ENCODE measurements at regions not wholly inside any gene's neighbourhood (a gene's known extent, or its start where the extent isn't known, plus 50 kb on each side); places are given as distances from the start of the nearest gene placed in this dataset.
"Not testable (repeated sequence)": the region's sequence is repeated elsewhere in the genome, so short reads cannot be mapped to it uniquely, and the experiment has no call there.

DNA sequence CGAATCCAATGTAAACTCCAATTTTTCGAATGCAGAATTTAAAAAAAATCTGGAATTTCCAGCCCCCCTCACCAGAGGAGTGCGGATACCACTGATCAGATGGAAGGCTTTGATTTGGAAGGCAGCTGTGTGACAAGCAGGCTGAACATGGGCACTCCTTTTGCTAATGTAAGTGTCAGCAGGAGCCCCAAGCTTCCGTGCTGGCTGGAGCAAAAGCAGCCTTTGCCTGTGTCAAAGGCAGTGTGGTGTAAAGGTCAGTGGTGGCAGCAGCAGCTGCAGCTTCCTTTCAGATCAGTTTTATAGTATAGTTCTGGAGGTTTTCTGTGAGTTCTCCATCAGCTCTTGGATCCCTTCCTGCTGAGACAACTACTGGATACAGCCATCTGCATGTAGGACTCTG, 259.9 kb downstream of the CTH start:
- no peak for DNase-seq (ENCODE audit: low read depth)

- DNase-seq (ENCODE audit: low read depth) = no peak
These were observed 261.4 kb downstream of the CTH start for GRCh38 chr1:70672442-70672888.

- DNase-seq (ENCODE audit: low read depth) = no peak
These were observed 264.0 kb downstream of the CTH start for GRCh38 chr1:70674941-70675685.

DNA sequence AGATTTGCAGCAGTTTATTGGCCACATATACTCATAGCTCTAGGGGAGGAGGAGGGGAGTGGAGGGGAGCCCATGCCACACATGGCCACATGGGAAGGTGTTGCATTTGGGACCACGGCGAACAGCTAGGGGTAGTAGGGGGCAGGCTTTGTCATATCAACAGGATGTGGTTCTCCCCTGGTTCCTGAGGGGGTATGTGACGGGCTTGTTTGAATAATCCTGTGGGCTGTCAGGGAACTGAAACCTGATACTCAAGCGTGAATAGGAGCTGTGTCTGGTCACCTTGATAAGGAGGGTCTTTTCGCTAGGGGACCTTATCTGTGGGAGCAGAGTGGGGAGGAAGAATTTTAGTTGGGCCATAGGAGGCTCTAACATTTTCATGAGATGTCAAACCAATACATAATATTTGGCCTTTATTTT, 264.7 kb downstream of the CTH start:
- DNase-seq (ENCODE audit: low read depth) = no peak

DNA sequence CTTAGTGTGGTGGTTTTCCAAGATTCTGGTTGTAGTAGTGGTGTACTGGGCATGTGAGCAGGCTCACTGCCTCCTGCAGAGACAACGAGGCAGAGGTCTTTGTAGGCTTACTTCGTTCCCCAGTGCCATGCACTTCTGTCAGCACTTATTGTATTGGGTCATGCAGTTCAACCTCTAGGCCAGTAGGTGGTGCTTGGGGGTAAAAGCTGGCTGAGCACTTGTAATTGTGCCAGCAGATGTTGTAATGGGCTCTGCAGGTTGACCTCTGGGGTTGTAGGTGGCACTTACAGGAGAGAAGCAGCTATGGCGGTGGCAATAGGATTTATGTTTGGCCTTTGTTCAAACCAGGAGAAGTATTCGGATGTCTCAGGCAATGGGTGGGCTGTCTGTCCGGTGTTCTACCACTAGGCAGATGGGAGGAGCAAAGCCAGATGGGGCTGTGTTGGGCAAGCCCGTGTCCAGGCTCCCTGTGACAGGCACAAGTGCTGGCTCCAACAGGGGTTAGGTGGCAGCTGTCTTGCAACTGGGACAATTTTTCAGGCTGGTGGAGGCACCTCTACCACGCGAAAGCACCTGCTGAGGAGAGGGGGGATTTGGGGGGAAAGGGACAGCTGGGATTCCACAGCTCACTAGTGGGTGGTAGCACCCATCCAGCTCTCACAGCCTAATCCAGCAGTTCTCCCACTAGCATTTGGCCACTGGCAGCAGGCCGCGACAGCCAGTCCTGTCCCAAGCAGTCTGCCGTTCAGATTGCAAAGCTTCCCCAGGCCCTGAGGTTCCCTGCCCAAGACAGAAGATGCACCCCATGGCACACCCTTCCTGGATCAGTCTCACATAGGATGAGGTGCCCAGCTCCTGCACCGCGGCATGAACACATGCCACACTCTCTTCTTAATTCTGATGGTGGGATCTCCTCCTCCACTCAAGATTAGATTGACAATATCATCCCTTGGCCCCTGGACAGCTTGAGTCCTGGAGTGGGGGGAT, 274.5 kb downstream of the CTH start:
- peak; percentile 61 for DNase-seq (ENCODE audit: low read depth)

DNA sequence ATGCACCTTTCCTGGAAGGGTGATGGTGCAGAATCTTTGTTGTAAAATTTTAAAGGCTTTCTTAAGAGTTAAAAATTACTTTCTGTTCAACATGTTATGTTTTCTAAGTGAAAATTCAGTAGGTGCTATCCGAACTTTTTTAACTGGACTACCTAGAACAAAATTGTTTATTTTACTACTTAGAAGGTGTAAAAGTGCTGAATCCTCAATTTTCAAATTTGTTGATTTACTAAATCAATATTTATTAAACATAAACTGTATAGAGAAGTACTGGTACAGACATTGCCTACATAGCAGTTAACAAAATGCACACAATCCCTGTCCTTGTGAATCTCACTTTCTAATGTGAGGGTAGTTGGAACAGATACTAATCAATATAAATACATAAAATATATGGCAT, 277.5 kb downstream of the CTH start:
- no peak for DNase-seq (ENCODE audit: low read depth)

GRCh38 chr1:70706381-70707037, 295.4 kb downstream of the CTH start:
- DNase-seq (ENCODE audit: low read depth) = no peak

DNA sequence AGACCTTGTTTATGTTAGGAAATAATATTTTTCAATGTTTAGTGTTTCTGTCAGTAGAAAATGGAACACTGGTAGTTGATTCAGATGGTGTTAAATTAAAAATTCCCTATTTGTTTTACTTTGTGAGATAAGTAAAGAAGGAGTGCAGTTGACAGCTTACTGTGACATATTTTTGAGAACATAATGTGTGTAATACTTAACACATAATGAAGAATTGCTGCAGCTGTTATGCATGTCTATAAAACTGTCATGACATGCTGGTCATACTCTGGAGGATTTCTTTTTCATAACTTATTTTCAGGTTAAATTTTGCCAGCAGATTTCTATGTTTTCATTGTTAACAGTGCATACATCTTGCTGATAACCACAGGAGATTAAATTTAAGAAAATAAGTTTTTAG, 296.1 kb downstream of the CTH start:
- DNase-seq (ENCODE audit: low read depth) = no peak

DNA sequence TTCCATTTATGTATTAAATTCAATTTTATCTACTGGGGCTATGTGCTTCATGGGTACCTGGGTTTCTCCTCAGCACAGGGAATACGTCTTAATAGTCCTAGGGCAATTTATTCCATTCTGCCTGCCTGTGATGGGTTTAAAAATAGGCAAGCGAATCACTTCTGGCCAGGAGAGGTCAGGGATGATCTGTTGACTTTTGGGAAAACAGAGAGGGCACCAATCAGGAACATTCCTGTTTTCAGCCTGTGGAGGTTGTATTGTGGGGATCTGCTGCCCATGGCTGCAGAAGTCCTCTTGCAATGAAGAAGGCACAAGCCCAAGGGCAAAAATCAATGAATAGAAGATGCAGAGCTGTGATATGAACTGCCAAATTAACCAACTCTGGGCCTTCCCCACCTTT, 303.1 kb downstream of the CTH start:
- no peak for DNase-seq (ENCODE audit: low read depth)

DNA sequence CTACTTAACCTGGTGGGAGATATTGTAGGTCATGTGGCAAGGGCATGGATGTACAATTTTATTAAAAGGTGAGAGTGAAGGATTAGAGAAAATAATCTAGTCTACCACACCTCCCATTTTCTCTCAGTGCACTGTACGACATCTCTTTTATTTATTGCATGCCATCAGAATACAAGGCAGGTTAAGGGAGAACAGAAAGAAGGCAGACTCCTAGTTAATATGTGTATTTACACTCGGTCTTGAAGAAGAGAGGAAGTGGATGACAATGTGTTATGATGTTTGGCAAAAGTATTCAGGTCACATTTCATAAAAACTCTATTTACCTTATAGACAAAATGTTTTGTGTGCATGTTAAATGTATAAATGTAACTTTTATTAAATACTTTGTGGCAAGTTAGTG, 306.1 kb downstream of the CTH start:
- DNase-seq (ENCODE audit: low read depth) = no peak

DNA sequence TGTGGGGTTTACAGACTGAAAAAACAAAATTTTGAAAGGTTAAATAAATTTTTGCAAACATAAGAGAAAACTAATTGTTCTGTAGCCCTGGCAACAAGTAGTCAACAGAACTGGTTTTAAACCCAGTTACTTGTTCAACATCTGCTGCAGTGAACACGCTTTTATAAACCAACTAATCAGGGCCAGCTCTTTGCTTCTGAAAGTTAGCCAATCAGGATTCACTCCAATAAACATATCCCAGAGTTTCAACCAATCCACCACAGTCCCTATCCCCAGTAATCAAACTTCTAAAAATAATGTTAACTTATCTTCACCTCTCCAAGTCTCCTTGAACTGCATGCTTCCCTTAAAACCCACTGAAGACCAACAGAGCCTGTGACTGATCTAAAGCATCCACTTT, 306.6 kb downstream of the CTH start:
- DNase-seq (ENCODE audit: low read depth) = no peak

- DNase-seq (ENCODE audit: low read depth) = no peak
These were observed 307.1 kb downstream of the CTH start for GRCh38 chr1:70718086-70718630.

DNA sequence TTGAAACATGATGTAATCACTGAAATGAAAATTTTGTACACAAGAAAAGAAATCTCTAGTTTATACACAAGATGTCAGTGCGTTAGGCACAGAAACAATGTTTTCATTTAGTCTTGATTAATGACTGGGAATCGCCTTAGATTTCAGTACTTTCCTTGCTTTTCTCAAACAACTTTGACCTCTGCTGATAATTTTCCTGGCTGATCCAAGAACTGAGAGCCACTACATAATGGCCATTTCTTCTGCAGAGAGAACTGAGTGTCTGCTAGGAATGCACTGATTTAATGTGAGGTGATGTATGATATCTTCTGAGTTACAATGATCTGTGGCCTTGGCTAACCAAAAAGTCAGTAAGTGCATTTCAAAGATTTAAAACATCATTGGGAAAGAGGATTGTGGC, 308.1 kb downstream of the CTH start:
- no peak for DNase-seq (ENCODE audit: low read depth)

DNA sequence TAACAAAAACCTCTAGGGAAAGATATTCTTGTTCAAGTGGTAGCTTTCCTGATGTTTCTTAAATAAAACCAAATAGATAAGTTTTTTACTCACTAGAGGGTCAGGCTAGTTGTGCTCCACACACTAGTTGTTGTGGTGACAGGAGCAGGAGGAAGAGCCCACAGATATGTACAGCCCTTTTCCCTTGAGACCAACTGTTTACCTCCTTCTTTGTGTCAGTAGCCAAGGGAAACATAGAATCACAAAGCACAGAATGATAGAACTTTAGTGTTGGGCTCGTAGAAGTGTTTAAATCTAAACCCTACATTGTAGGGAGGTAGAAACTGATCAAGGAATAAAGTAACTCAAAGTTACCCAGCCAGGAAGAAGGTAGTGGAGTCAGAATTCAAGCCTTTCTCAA, 309.0 kb downstream of the CTH start:
- DNase-seq (ENCODE audit: low read depth) = no peak

- no peak for DNase-seq (ENCODE audit: low read depth)
These were observed 309.5 kb downstream of the CTH start for GRCh38 chr1:70720521-70720920.

GRCh38 chr1:70727886-70728489, 316.9 kb downstream of the CTH start:
- no peak for DNase-seq (ENCODE audit: low read depth)

DNA sequence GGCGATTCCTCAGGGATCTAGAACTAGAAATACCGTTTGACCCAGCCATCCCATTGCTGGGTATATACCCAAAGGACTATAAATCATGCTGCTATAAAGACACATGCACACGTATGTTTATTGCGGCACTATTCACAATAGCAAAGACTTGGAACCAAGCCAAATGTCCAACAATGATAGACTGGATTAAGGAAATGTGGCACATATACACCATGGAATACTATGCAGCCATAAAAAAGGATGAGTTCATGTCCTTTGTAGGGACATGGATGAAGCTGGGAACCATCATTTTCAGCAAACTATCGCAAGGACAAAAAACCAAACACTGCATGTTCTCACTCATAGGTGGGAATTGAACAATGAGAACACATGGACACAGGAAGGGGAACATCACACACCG, 311.1 kb downstream of the PTGER3 start:
- DNase-seq (ENCODE audit: low read depth) = not testable (repeated sequence)

DNA sequence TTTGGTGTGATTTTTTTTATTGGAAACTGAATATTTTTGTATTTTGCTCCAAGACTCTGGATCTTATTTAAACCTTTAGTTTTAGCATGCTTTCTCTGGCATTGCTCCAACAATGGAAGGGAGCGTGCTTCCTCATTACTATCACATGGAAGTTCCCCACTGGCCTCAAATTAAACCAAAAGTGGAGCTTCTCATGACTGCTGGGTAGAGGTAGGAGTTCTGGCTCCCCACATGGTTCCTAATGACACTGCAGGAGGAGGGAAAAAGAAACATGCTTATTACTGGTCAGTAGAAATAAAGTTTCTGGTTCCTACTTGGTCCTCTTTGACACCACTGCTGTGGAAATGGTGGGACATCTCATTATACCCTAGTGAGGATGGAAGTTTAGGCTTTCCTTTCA, 310.5 kb downstream of the PTGER3 start:
- no peak for DNase-seq (ENCODE audit: low read depth)

DNA sequence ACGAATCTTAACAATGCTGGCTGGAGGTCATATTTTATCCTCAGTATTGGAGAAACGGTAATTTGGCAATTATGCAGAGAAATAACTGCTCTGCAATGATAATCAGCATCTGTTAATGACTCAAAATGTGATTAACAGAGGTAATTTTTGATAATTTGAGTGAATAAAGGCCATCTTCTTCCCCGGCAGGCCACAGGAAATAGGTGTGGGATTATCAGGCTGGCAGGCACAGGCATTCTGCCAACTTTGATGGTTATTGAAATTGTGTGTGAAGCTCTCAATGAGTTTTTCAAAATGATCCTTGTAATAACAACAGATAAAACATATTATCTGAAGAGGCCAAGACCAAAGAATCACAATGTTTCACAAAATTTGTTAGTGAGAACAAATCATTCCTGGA, 309.0 kb downstream of the PTGER3 start:
- no peak for DNase-seq (ENCODE audit: low read depth)

- peak; percentile 47 for DNase-seq (ENCODE audit: low read depth)
These were observed 302.4 kb downstream of the PTGER3 start for GRCh38 chr1:70745199-70745598.

GRCh38 chr1:70746062-70746461, 301.6 kb downstream of the PTGER3 start:
- DNase-seq (ENCODE audit: low read depth) = not testable (repeated sequence)

DNA sequence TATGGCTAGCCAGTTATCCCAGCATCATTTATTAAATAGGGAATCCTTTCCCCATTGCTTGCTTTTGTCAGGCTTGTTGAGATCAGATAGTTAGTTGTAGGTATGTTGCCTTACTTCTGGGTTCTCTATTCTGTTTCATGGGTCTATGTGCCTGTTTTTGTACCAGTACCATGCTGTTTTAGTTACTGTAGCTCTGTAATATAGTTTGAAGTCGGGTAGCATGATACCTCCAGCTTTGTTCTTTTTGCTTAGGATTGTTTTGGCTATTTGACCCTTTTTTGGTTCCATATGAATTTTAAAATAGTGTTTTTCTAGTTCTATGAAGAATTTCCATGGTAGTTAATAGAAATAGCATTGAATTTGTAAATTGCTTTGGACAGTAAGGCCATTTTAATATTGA, 300.5 kb downstream of the PTGER3 start:
- not testable (repeated sequence) for DNase-seq (ENCODE audit: low read depth)
